ENCODE measurements at regions not wholly inside any gene's neighbourhood (a gene's known extent, or its start where the extent isn't known, plus 50 kb on each side); places are given as distances from the start of the nearest gene placed in this dataset.

GRCh38 chr14:100660498-100660881 lies 66.2 kb upstream of the DLK1 start:
- Histone ChIP-seq H3K4me2 (ENCODE audit: extremely low read depth, insufficient read depth, low read length) (no peak overlapping the region), H3K36me3 (ENCODE audit: control insufficient read depth, insufficient read depth, low read length) (no peaks in the 10 kb centered on the region), H3K9ac (ENCODE audit: insufficient read depth, low read length) (no peak overlapping the region), H3K79me2 (ENCODE audit: control insufficient read depth, insufficient read depth, low read length) (no peaks in the 10 kb centered on the region), H4K20me1 (ENCODE audit: control insufficient read depth, extremely low read depth, insufficient read depth, low read length) (no peaks in the 10 kb centered on the region), H3K27ac (ENCODE audit: insufficient read depth, low read length) (no peak overlapping the region), H3K4me1 (ENCODE audit: control insufficient read depth, extremely low read depth, insufficient read depth, low read length) (peaks cover 2% of the 10 kb centered on the region), H2AFZ (ENCODE audit: low read length) (no peak overlapping the region), H3K27me3 (ENCODE audit: control insufficient read depth, insufficient read depth, low read length) (peaks cover 5% of the 10 kb centered on the region), H3K9me3 (ENCODE audit: control insufficient read depth, insufficient read depth, low read depth, low read length) (no peaks in the 10 kb centered on the region), H3K4me3 (replicated peaks in 1 of 4; ENCODE audit: control extremely low read depth in 1 of 4, insufficient read depth in 1 of 4, low read depth in 3 of 4, low read length in 4 of 4) (no peak overlapping the region)
- DNase-seq (ENCODE audit: low read depth in 2 of 2) = no peak
- TF ChIP-seq CTCF (conservative IDR thresholded peaks at IDR 0.05 in 1 of 2, IDR thresholded peaks at IDR 0.05 in 1 of 2; ENCODE audit: low read depth in 1 of 2, low read length in 2 of 2) (no peak), EZH2 (IDR thresholded peaks at IDR 0.05; ENCODE audit: low read length, missing control alignments) (no peak)

GRCh38 chr14:100660882-100661635 lies 65.6 kb upstream of the DLK1 start:
- DNase-seq (ENCODE audit: low read depth in 2 of 2) = peak; percentile 60 to 83
- H3K27ac ChIP-seq (ENCODE audit: insufficient read depth, low read length) = no peak overlapping the region
- no peaks in the 10 kb centered on the region for H3K79me2 ChIP-seq (ENCODE audit: control insufficient read depth, insufficient read depth, low read length)
- no peaks in the 10 kb centered on the region for H3K36me3 ChIP-seq (ENCODE audit: control insufficient read depth, insufficient read depth, low read length)
- no peaks in the 10 kb centered on the region for H3K27me3 ChIP-seq (ENCODE audit: control insufficient read depth, insufficient read depth, low read length)
- no peak overlapping the region for H3K9ac ChIP-seq (ENCODE audit: insufficient read depth, low read length)
- H3K4me2 ChIP-seq (ENCODE audit: extremely low read depth, insufficient read depth, low read length) = no peak overlapping the region
- no peaks in the 10 kb centered on the region for H4K20me1 ChIP-seq (ENCODE audit: control insufficient read depth, extremely low read depth, insufficient read depth, low read length)
- H3K4me3 ChIP-seq (replicated peaks in 1 of 4; ENCODE audit: control extremely low read depth in 1 of 4, insufficient read depth in 1 of 4, low read depth in 3 of 4, low read length in 4 of 4) = no peak overlapping the region
- no peaks in the 10 kb centered on the region for H3K9me3 ChIP-seq (ENCODE audit: control insufficient read depth, insufficient read depth, low read depth, low read length)
- H3K4me1 ChIP-seq (ENCODE audit: control insufficient read depth, extremely low read depth, insufficient read depth, low read length) = peaks cover 2% of the 10 kb centered on the region
- H2AFZ ChIP-seq (ENCODE audit: low read length) = no peak overlapping the region
- TF ChIP-seq CTCF (conservative IDR thresholded peaks at IDR 0.05 in 1 of 2, IDR thresholded peaks at IDR 0.05 in 1 of 2; ENCODE audit: low read depth in 1 of 2, low read length in 2 of 2) (no peak), EZH2 (IDR thresholded peaks at IDR 0.05; ENCODE audit: low read length, missing control alignments) (no peak)

- Histone ChIP-seq H3K9ac (ENCODE audit: insufficient read depth, low read length) (no peak overlapping the region), H3K4me2 (ENCODE audit: extremely low read depth, insufficient read depth, low read length) (no peak overlapping the region), H3K79me2 (ENCODE audit: control insufficient read depth, insufficient read depth, low read length) (no peaks in the 10 kb centered on the region), H2AFZ (ENCODE audit: low read length) (no peak overlapping the region), H3K9me3 (ENCODE audit: control insufficient read depth, insufficient read depth, low read depth, low read length) (no peaks in the 10 kb centered on the region), H3K27ac (ENCODE audit: insufficient read depth, low read length) (no peak overlapping the region), H4K20me1 (ENCODE audit: control insufficient read depth, extremely low read depth, insufficient read depth, low read length) (no peaks in the 10 kb centered on the region), H3K4me1 (ENCODE audit: control insufficient read depth, extremely low read depth, insufficient read depth, low read length) (peaks cover 2% of the 10 kb centered on the region), H3K27me3 (ENCODE audit: control insufficient read depth, insufficient read depth, low read length) (no peaks in the 10 kb centered on the region), H3K36me3 (ENCODE audit: control insufficient read depth, insufficient read depth, low read length) (no peaks in the 10 kb centered on the region), H3K4me3 (replicated peaks in 1 of 4; ENCODE audit: control extremely low read depth in 1 of 4, insufficient read depth in 1 of 4, low read depth in 3 of 4, low read length in 4 of 4) (no peak overlapping the region)
- TF ChIP-seq EZH2 (IDR thresholded peaks at IDR 0.05; ENCODE audit: low read length, missing control alignments) (no peak), CTCF (conservative IDR thresholded peaks at IDR 0.05 in 1 of 2, IDR thresholded peaks at IDR 0.05 in 1 of 2; ENCODE audit: low read depth in 1 of 2, low read length in 2 of 2) (peak; percentile 76 to 90)
- DNase-seq (ENCODE audit: low read depth in 2 of 2) = peak; percentile 43 to 74
These were observed 63.6 kb upstream of the DLK1 start for GRCh38 chr14:100662879-100663760.
